Lung (tissue), 11 donors: ENCODE measurements at regions not wholly inside any gene's neighbourhood (a gene's known extent, or its start where the extent isn't known, plus 50 kb on each side); places are given as distances from the start of the nearest gene placed in this dataset.

Experiments
- ATAC-seq: fragments of 200-7000 bp; cut with Tn5 transposase; one replicate; pipeline ENCODE4 v1.9.1; 2020; ENCODE audit warnings: moderate number of reproducible peaks; ENCODE audit not compliant: insufficient read depth, low FRiP score
- DNase-seq, 3 donors: peaks; one replicate each; pipeline ENCODE4 v3.0.0-alpha.2; 2013 to 2017
- H3K27ac ChIP-seq, 2 donors: one replicate each; pipeline ENCODE4 v1.5.1; 2013; ENCODE audit warnings: mild to moderate bottlenecking in 2 of 2, moderate library complexity in 2 of 2, control low read depth in 1 of 2, inconsistent platforms in 1 of 2, low read depth in 1 of 2, low read length in 1 of 2
- H3K27me3 ChIP-seq, 3 donors: one replicate each; pipeline ENCODE4 v1.5.1; 2013; ENCODE audit warnings: low read length in 2 of 3; ENCODE audit not compliant: control insufficient read depth in 3 of 3, insufficient read depth in 3 of 3
- H3K36me3 ChIP-seq, 4 donors: one replicate each; pipeline ENCODE4 v1.5.1; 2013; ENCODE audit warnings: low read length in 4 of 4, mild to moderate bottlenecking in 1 of 4, moderate library complexity in 1 of 4; ENCODE audit not compliant: control insufficient read depth in 4 of 4, insufficient read depth in 4 of 4
- H3K4me1 ChIP-seq, 5 donors: one replicate each; pipeline ENCODE4 v1.5.1; 2013; ENCODE audit warnings: low read length in 5 of 5, mild to moderate bottlenecking in 2 of 5, moderate library complexity in 1 of 5; ENCODE audit not compliant: control insufficient read depth in 5 of 5, insufficient read depth in 5 of 5
- H3K4me3 ChIP-seq: one replicate; pipeline ENCODE4 v1.5.1; 2013; ENCODE audit warnings: mild to moderate bottlenecking, control low read depth, moderate library complexity
- H3K9ac ChIP-seq, 2 donors: one replicate each; pipeline ENCODE4 v1.5.1; 2013; ENCODE audit warnings: low read length in 2 of 2, control low read depth in 1 of 2; ENCODE audit not compliant: insufficient read depth in 1 of 2
- H3K9me3 ChIP-seq, 4 donors: one replicate each; pipeline ENCODE4 v1.5.1; 2013; ENCODE audit warnings: low read length in 3 of 4, mild to moderate bottlenecking in 1 of 4, moderate library complexity in 1 of 4; ENCODE audit not compliant: control insufficient read depth in 4 of 4, insufficient read depth in 3 of 4
- CTCF ChIP-seq: IDR thresholded peaks from 2 replicates; pipeline ENCODE4 v1.5.1; 2012; ENCODE audit warnings: mild to moderate bottlenecking; ENCODE audit errors: control extremely low read depth, extremely low read depth
- WGBS, 2 donors: extraction: QIAGEN DNeasy Blood & Tissue Kit; methylation state at CpG; one replicate each; pipeline ENCODE4 v1.1.7; 2013; 5-methylcytosine and 5-hydroxymethylcytosine counted together
- donor health status: control.
- donor health status: control.
- donor health status: Bipolar disorder and iron deficiency.
- donor health status: healthy.
- donor health status: DM: yes; HTN: yes; CAD: no.

GRCh38 chr1:211882381-211883004 is 51.9 kb upstream of the LPGAT1 start:
- no peak overlapping the region for H3K9ac ChIP-seq
- no peak overlapping the region for H3K27ac ChIP-seq
- ATAC-seq (no peak), DNase-seq (no peak)
- no peak overlapping the region for H3K4me3 ChIP-seq
- no peaks in the 10 kb centered on the region for H3K9me3 ChIP-seq
- no peak for TF ChIP-seq CTCF
- H3K36me3 ChIP-seq = no peaks in the 10 kb centered on the region
- H3K4me1 ChIP-seq = peaks cover 0 to 2% (median 0%) of the 10 kb centered on the region in 5 donors
- 90 to 92% methylated on average over 4 of the region's 4 CpGs for WGBS, 2 donors
- peaks cover 0 to 3% (median 0%) of the 10 kb centered on the region in 3 donors for H3K27me3 ChIP-seq
